Parathyroid adenoma (tissue), 2 donors: ENCODE measurements at regions not wholly inside any gene's neighbourhood (a gene's known extent, or its start where the extent isn't known, plus 50 kb on each side); places are given as distances from the start of the nearest gene placed in this dataset.

ENCODE experiments used
- H2AFZ ChIP-seq: fragments of 300-600 bp; sonication (generic); one replicate; pipeline ENCODE4 v1.7.0; 2017; ENCODE audit warnings: antibody characterized with exemption, mild to moderate bottlenecking
- H3K27ac ChIP-seq: fragments of 300-600 bp; sonication (generic); one replicate; pipeline ENCODE4 v1.7.0; 2017
- H3K27me3 ChIP-seq: fragments of 300-600 bp; sonication (generic); one replicate; pipeline ENCODE4 v1.7.0; 2017; ENCODE audit warnings: low read length; ENCODE audit not compliant: control insufficient read depth, insufficient read depth
- H3K36me3 ChIP-seq: fragments of 300-600 bp; sonication (generic); one replicate; pipeline ENCODE4 v1.7.0; 2017; ENCODE audit warnings: low read length; ENCODE audit not compliant: control insufficient read depth, insufficient read depth
- H3K4me1 ChIP-seq: fragments of 300-600 bp; sonication (generic); one replicate; pipeline ENCODE4 v1.7.0; 2017; ENCODE audit warnings: control low read depth
- H3K4me2 ChIP-seq: fragments of 300-600 bp; sonication (generic); one replicate; pipeline ENCODE4 v1.7.0; 2017; ENCODE audit warnings: low read length
- H3K4me3 ChIP-seq: fragments of 300-600 bp; sonication (generic); one replicate; pipeline ENCODE4 v1.7.0; 2017; ENCODE audit warnings: low read depth, low read length
- H3K79me2 ChIP-seq: fragments of 300-600 bp; sonication (generic); one replicate; pipeline ENCODE4 v1.7.0; 2017; ENCODE audit warnings: control low read depth
- H3K9ac ChIP-seq: fragments of 300-600 bp; sonication (generic); one replicate; pipeline ENCODE4 v1.7.0; 2017; ENCODE audit warnings: mild to moderate bottlenecking
- H3K9me3 ChIP-seq: fragments of 300-600 bp; sonication (generic); one replicate; pipeline ENCODE4 v1.7.0; 2017; ENCODE audit warnings: low read length; ENCODE audit not compliant: control insufficient read depth
- TF ChIP-seq, protein P1 (sequence below): fragments of 300-600 bp; sonication (generic); IDR thresholded peaks from one replicate; pipeline ENCODE4 v1.7.0; 2017; ENCODE audit warnings: antibody characterized with exemption, mild to moderate bottlenecking
- donor health status: primary hyperparathyroidism.

GRCh38 chr9:21598749-21599148 lies 116.6 kb upstream of the IFNE start:
- Histone ChIP-seq H3K36me3 (no peaks in the 10 kb centered on the region), H3K9ac (no peak overlapping the region), H3K4me2 (no peak overlapping the region), H2AFZ (no peak overlapping the region), H3K4me3 (no peak overlapping the region), H3K27ac (no peak overlapping the region), H3K27me3 (no peaks in the 10 kb centered on the region), H3K4me1 (no peaks in the 10 kb centered on the region), H3K79me2 (no peaks in the 10 kb centered on the region), H3K9me3 (no peaks in the 10 kb centered on the region)
- TF ChIP-seq, protein P1, sequence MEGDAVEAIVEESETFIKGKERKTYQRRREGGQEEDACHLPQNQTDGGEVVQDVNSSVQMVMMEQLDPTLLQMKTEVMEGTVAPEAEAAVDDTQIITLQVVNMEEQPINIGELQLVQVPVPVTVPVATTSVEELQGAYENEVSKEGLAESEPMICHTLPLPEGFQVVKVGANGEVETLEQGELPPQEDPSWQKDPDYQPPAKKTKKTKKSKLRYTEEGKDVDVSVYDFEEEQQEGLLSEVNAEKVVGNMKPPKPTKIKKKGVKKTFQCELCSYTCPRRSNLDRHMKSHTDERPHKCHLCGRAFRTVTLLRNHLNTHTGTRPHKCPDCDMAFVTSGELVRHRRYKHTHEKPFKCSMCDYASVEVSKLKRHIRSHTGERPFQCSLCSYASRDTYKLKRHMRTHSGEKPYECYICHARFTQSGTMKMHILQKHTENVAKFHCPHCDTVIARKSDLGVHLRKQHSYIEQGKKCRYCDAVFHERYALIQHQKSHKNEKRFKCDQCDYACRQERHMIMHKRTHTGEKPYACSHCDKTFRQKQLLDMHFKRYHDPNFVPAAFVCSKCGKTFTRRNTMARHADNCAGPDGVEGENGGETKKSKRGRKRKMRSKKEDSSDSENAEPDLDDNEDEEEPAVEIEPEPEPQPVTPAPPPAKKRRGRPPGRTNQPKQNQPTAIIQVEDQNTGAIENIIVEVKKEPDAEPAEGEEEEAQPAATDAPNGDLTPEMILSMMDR: no peak

- Histone ChIP-seq H3K4me2 (no peak overlapping the region), H3K9me3 (no peaks in the 10 kb centered on the region), H3K27me3 (no peaks in the 10 kb centered on the region), H2AFZ (no peak overlapping the region), H3K9ac (no peak overlapping the region), H3K4me3 (no peak overlapping the region), H3K4me1 (no peaks in the 10 kb centered on the region), H3K79me2 (no peaks in the 10 kb centered on the region), H3K36me3 (no peaks in the 10 kb centered on the region), H3K27ac (no peak overlapping the region)
- TF ChIP-seq, protein P1: no peak
Measured at GRCh38 chr9:21605489-21605931, 123.4 kb upstream of the IFNE start.

GRCh38 chr9:21607576-21607975 lies 125.5 kb upstream of the IFNE start:
- H3K4me3 ChIP-seq: no peak overlapping the region

GRCh38 chr9:21608200-21608599 lies 126.1 kb upstream of the IFNE start:
- Histone ChIP-seq H3K4me1 (no peaks in the 10 kb centered on the region), H3K9me3 (no peaks in the 10 kb centered on the region), H3K4me2 (no peak overlapping the region), H3K36me3 (no peaks in the 10 kb centered on the region), H3K27me3 (no peaks in the 10 kb centered on the region), H3K4me3 (no peak overlapping the region), H3K27ac (no peak overlapping the region), H3K79me2 (no peaks in the 10 kb centered on the region), H2AFZ (no peak overlapping the region), H3K9ac (no peak overlapping the region)
- TF ChIP-seq, protein P1: no peak

More at GRCh38 chr9:21607576-21607975, 125.5 kb upstream of the IFNE start:
- TF ChIP-seq, protein P1: no peak
- H3K9ac ChIP-seq: no peak overlapping the region
- no peaks in the 10 kb centered on the region for H3K36me3 ChIP-seq
- no peaks in the 10 kb centered on the region for H3K79me2 ChIP-seq
- H3K27me3 ChIP-seq: no peaks in the 10 kb centered on the region
- H3K9me3 ChIP-seq: no peaks in the 10 kb centered on the region
- no peak overlapping the region for H3K4me2 ChIP-seq
- no peaks in the 10 kb centered on the region for H3K4me1 ChIP-seq
- no peak overlapping the region for H3K27ac ChIP-seq
- no peak overlapping the region for H2AFZ ChIP-seq

DNA sequence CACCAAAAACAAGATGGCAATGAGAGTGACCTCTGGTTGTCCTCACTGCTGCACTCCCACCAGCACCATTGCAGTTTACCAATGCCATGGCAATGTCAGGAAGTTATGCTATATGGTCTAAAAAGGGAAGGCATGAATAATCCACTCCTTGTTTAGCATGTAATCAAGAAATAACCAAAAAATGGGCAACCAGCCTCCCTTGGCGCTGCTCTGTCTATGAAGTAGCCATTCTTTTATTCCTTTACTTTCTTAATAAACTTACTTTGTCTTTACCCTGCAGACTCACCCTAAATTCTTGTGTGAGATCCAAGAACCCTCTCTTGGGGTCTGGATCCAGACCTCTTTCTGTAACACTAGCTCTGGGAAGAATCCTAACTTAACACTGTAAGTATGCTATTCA lies 127.4 kb upstream of the IFNE start:
- Histone ChIP-seq H3K9me3 (no peaks in the 10 kb centered on the region), H3K4me2 (no peak overlapping the region), H3K9ac (no peak overlapping the region), H2AFZ (no peak overlapping the region), H3K4me3 (no peak overlapping the region), H3K27ac (no peak overlapping the region), H3K36me3 (no peaks in the 10 kb centered on the region), H3K79me2 (no peaks in the 10 kb centered on the region), H3K4me1 (no peaks in the 10 kb centered on the region), H3K27me3 (no peaks in the 10 kb centered on the region)
- TF ChIP-seq, protein P1: no peak
